ENCODE measurements at regions not wholly inside any gene's neighbourhood (a gene's known extent, or its start where the extent isn't known, plus 50 kb on each side); places are given as distances from the start of the nearest gene placed in this dataset.

DNA sequence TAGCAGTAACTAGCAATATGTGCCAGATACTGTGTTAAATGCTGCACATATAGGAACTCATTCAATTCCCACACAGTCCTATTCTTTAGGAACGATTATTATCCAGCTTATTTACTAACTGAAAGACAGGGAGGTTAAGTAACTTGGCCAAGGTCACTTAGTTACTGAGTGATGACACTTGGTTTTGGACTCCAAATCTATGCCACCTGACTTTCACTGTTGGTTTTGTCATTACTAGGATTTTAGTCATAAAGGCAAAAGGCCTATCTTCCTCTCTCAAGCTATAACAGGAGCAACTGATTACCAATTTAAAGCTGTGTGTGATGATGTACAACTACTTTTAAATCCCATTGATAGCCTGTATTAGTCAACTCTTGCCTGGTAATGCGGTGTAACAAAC, 138.9 kb upstream of the STX18 start:
- H3K9me3 Mint-ChIP-seq (ENCODE audit: unreplicated experiment): no peaks in the 10 kb centered on the region
- H3K4me1 Mint-ChIP-seq (ENCODE audit: insufficient read depth, unreplicated experiment): peaks cover 5% of the 10 kb centered on the region
- H3K27me3 Mint-ChIP-seq (ENCODE audit: insufficient read depth, unreplicated experiment): no peaks in the 10 kb centered on the region
- no peak overlapping the region for H3K27ac Mint-ChIP-seq (ENCODE audit: low read depth, unreplicated experiment)
- ChIA-PET POLR2A (no interaction called here), CTCF (no interaction called here)
- no peaks in the 10 kb centered on the region for H3K36me3 Mint-ChIP-seq (ENCODE audit: insufficient read depth, unreplicated experiment)
- BruUV-seq (replicated peaks): no TSS peak
- intact Hi-C loops (cut with micrococcal nuclease): no loop called here
- no peak overlapping the region for H3K4me3 Mint-ChIP-seq (ENCODE audit: unreplicated experiment)
- TF ChIP-seq, protein P1, sequence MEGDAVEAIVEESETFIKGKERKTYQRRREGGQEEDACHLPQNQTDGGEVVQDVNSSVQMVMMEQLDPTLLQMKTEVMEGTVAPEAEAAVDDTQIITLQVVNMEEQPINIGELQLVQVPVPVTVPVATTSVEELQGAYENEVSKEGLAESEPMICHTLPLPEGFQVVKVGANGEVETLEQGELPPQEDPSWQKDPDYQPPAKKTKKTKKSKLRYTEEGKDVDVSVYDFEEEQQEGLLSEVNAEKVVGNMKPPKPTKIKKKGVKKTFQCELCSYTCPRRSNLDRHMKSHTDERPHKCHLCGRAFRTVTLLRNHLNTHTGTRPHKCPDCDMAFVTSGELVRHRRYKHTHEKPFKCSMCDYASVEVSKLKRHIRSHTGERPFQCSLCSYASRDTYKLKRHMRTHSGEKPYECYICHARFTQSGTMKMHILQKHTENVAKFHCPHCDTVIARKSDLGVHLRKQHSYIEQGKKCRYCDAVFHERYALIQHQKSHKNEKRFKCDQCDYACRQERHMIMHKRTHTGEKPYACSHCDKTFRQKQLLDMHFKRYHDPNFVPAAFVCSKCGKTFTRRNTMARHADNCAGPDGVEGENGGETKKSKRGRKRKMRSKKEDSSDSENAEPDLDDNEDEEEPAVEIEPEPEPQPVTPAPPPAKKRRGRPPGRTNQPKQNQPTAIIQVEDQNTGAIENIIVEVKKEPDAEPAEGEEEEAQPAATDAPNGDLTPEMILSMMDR (IDR thresholded peaks at IDR 0.05; ENCODE audit: unreplicated experiment): no peak
- DNase-seq (ENCODE audit: unreplicated experiment): no peak

DNA sequence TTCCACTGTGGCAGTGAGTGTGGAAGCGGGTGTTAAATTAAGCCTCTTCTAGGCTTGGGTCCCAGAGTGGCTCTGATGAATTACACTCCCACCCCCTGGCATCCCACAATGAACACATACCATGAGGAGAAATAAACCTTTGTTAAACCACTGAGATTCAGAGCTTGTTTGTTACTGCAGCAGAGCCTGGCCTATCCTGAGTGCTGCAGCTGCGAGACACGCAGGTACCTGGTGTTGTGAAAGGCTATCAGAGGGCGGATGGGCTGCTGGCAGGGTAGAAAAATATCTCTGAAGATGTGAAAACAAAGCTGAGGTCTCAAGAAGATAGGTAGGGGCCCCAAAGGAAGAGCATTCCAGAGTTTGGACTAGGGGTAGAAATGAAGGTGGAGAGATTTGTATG, 138.4 kb upstream of the STX18 start:
- Mint-ChIP-seq H3K27me3 (ENCODE audit: insufficient read depth, unreplicated experiment) (no peaks in the 10 kb centered on the region), H3K27ac (ENCODE audit: low read depth, unreplicated experiment) (no peak overlapping the region), H3K4me3 (ENCODE audit: unreplicated experiment) (no peak overlapping the region), H3K9me3 (ENCODE audit: unreplicated experiment) (no peaks in the 10 kb centered on the region), H3K4me1 (ENCODE audit: insufficient read depth, unreplicated experiment) (peaks cover 5% of the 10 kb centered on the region), H3K36me3 (ENCODE audit: insufficient read depth, unreplicated experiment) (no peaks in the 10 kb centered on the region)
- no TSS peak for BruUV-seq (replicated peaks)
- POLR2A ChIA-PET: no interaction called here
- CTCF ChIA-PET: no interaction called here
- no peak for DNase-seq (ENCODE audit: unreplicated experiment)
- TF ChIP-seq, protein P1 (IDR thresholded peaks at IDR 0.05; ENCODE audit: unreplicated experiment): no peak
- intact Hi-C loops (cut with micrococcal nuclease): no loop called here

DNA sequence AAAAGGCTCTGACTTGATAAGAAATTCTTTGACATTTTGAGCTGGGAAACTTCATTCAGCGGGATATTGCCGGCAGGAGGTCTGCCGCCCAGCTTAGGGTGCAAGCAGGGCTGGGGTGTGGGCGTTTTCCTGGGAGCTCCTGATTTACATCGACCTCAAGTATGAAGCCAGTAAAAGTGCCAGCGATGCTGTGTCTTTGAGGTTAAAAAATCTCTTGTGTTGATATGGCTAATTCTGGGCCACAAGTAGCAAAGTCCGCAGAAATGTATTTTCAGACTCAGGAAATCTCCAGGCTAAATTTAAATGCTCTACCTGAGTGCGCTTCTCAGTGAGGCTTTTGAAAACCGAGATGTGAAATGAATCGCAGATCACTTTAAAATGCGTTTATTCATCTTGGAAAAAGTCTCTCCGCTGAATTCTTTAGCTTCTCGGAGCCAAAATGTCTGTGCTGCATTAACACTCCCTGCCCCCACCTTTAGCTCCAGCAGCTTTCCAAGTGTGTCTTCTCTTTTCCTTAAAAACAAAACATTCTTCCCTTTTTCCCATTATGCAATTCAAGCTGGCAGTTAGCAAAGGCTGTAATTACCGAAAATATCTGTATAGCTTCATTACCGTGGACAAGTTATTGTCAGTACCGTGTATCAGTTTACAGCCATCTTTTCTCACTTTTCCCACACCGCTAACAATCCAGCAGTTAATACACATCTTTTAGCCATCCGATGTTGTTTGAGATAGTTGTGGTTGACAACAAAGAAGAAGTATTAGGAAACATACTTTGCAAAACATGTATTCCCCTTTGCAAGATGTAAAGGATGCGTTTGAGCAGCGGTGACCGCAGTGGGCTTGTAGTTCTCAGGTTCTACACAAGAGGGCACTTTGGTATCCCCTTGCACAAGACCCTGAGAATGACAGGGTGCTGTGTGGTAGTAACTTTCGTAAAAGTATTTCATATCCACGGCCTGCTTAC, 136.0 kb upstream of the STX18 start:
- TF ChIP-seq, protein P1 (IDR thresholded peaks at IDR 0.05; ENCODE audit: unreplicated experiment): no peak
- intact Hi-C loops (cut with micrococcal nuclease): no loop called here
- H3K4me1 Mint-ChIP-seq (ENCODE audit: insufficient read depth, unreplicated experiment): peaks cover 5% of the 10 kb centered on the region
- no TSS peak for BruUV-seq (replicated peaks)
- no peak overlapping the region for H3K27ac Mint-ChIP-seq (ENCODE audit: low read depth, unreplicated experiment)
- no peaks in the 10 kb centered on the region for H3K27me3 Mint-ChIP-seq (ENCODE audit: insufficient read depth, unreplicated experiment)
- no peak for DNase-seq (ENCODE audit: unreplicated experiment)
- ChIA-PET CTCF (interaction anchor here (0.6 kb wide), 2 partner anchors 14 to 508 kb away, joined by 3 read pairs; no protein-coding TSS in a partner anchor), POLR2A (no interaction called here)
- H3K36me3 Mint-ChIP-seq (ENCODE audit: insufficient read depth, unreplicated experiment): no peaks in the 10 kb centered on the region
- no peaks in the 10 kb centered on the region for H3K9me3 Mint-ChIP-seq (ENCODE audit: unreplicated experiment)
- no peak overlapping the region for H3K4me3 Mint-ChIP-seq (ENCODE audit: unreplicated experiment)

DNA sequence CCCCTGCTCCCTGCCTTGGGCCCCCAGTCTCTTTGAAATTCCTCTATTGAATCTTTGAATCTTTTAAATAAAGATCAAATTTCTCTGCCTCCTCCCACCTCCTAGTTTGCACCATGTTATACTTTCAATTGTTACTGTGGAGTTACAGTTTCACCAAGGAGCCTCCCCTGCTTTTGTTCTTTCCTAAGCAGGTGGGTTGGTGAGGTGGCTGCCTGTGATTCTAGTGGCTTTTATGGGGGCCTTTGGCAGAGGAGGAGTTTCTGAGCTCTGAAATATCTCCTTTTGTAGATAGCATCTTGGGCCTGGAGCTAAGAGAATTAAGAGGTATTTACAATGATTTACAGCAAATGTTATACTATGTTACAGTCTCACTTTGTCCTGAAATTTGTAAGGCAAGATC, 133.8 kb upstream of the STX18 start:
- H3K4me1 Mint-ChIP-seq (ENCODE audit: insufficient read depth, unreplicated experiment): peaks cover 5% of the 10 kb centered on the region
- CTCF ChIA-PET: interaction anchor here (0.6 to 0.7 kb wide), 2 partner anchors 18 to 189 kb away, joined by 3 to 5 read pairs; no protein-coding TSS in a partner anchor
- H3K27ac Mint-ChIP-seq (ENCODE audit: low read depth, unreplicated experiment): no peak overlapping the region
- H3K36me3 Mint-ChIP-seq (ENCODE audit: insufficient read depth, unreplicated experiment): no peaks in the 10 kb centered on the region
- intact Hi-C loops (cut with micrococcal nuclease): no loop called here
- no peaks in the 10 kb centered on the region for H3K27me3 Mint-ChIP-seq (ENCODE audit: insufficient read depth, unreplicated experiment)
- BruUV-seq (replicated peaks): no TSS peak
- H3K9me3 Mint-ChIP-seq (ENCODE audit: unreplicated experiment): no peaks in the 10 kb centered on the region
- DNase-seq (ENCODE audit: unreplicated experiment): no peak
- POLR2A ChIA-PET: no interaction called here
- H3K4me3 Mint-ChIP-seq (ENCODE audit: unreplicated experiment): no peak overlapping the region
- TF ChIP-seq, protein P1 (IDR thresholded peaks at IDR 0.05; ENCODE audit: unreplicated experiment): no peak

All from MCF 10A (cell line).